ENCODE measurements at regions not wholly inside any gene's neighbourhood (a gene's known extent, or its start where the extent isn't known, plus 50 kb on each side); places are given as distances from the start of the nearest gene placed in this dataset.

- Histone ChIP-seq H3K4me3 (ENCODE audit: low read depth, low read length) (no peak overlapping the region), H3K79me2 (no peaks in the 10 kb centered on the region), H3K27ac (no peak overlapping the region), H3K9me3 (ENCODE audit: control insufficient read depth, low read length) (no peaks in the 10 kb centered on the region), H3K4me2 (ENCODE audit: low read length) (no peak overlapping the region), H3K4me1 (no peaks in the 10 kb centered on the region), H3K9ac (no peak overlapping the region), H3K27me3 (ENCODE audit: control insufficient read depth, insufficient read depth, low read length) (no peaks in the 10 kb centered on the region), H3K36me3 (ENCODE audit: control insufficient read depth, insufficient read depth, low read length) (no peaks in the 10 kb centered on the region), H2AFZ (no peak overlapping the region)
- no peak for TF ChIP-seq CTCF (IDR thresholded peaks at IDR 0.05)
These were observed 129.0 kb upstream of the ACVR2A start for GRCh38 chr2:147715807-147716206.

- Histone ChIP-seq H3K4me1 (no peaks in the 10 kb centered on the region), H3K4me2 (ENCODE audit: low read length) (no peak overlapping the region), H3K27ac (no peak overlapping the region), H2AFZ (no peak overlapping the region), H3K4me3 (ENCODE audit: low read depth, low read length) (no peak overlapping the region), H3K36me3 (ENCODE audit: control insufficient read depth, insufficient read depth, low read length) (no peaks in the 10 kb centered on the region), H3K27me3 (ENCODE audit: control insufficient read depth, insufficient read depth, low read length) (no peaks in the 10 kb centered on the region), H3K9ac (no peak overlapping the region), H3K79me2 (no peaks in the 10 kb centered on the region), H3K9me3 (ENCODE audit: control insufficient read depth, low read length) (no peaks in the 10 kb centered on the region)
- no peak for TF ChIP-seq CTCF (IDR thresholded peaks at IDR 0.05)
These were observed 130.2 kb upstream of the ACVR2A start for GRCh38 chr2:147714582-147714981.

GRCh38 chr2:147713349-147713748 lies 131.5 kb upstream of the ACVR2A start:
- Histone ChIP-seq H3K4me1 (no peaks in the 10 kb centered on the region), H3K9me3 (ENCODE audit: control insufficient read depth, low read length) (no peaks in the 10 kb centered on the region), H3K36me3 (ENCODE audit: control insufficient read depth, insufficient read depth, low read length) (no peaks in the 10 kb centered on the region), H3K27ac (no peak overlapping the region), H3K79me2 (no peaks in the 10 kb centered on the region), H2AFZ (no peak overlapping the region), H3K4me3 (ENCODE audit: low read depth, low read length) (no peak overlapping the region), H3K4me2 (ENCODE audit: low read length) (no peak overlapping the region), H3K27me3 (ENCODE audit: control insufficient read depth, insufficient read depth, low read length) (no peaks in the 10 kb centered on the region), H3K9ac (no peak overlapping the region)
- no peak for TF ChIP-seq CTCF (IDR thresholded peaks at IDR 0.05)

DNA sequence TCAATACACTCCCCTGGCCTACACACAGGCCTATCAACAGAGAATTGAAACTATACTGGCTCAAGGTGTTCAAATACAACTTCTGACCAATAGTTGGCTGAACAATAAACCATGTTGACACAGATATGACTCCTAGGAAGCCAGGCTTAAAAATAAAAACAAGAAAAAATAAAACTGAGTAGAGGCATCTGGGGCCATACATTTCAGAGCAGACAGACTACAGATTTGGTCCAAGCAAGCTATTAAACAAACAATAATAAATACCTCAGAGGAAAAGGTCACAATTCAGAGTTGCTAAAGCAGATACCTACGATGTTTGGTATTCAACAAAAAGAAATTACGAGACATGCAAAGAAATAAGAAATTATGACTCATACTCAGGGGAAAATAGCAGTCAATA lies 132.8 kb upstream of the ACVR2A start:
- no peak overlapping the region for H3K27ac ChIP-seq

More for the DNA sequence above, 132.8 kb upstream of the ACVR2A start:
- H3K27me3 ChIP-seq (ENCODE audit: control insufficient read depth, insufficient read depth, low read length), result no peaks in the 10 kb centered on the region
- no peaks in the 10 kb centered on the region for H3K4me1 ChIP-seq
- H3K4me2 ChIP-seq (ENCODE audit: low read length), result no peak overlapping the region
- no peak overlapping the region for H3K4me3 ChIP-seq (ENCODE audit: low read depth, low read length)
- TF ChIP-seq CTCF (IDR thresholded peaks at IDR 0.05), result no peak
- no peaks in the 10 kb centered on the region for H3K9me3 ChIP-seq (ENCODE audit: control insufficient read depth, low read length)
- H2AFZ ChIP-seq, result no peak overlapping the region
- no peaks in the 10 kb centered on the region for H3K36me3 ChIP-seq (ENCODE audit: control insufficient read depth, insufficient read depth, low read length)
- H3K79me2 ChIP-seq, result no peaks in the 10 kb centered on the region
- no peak overlapping the region for H3K9ac ChIP-seq

Data from parathyroid adenoma (tissue), 2 donors.